HEK293T (cell line): ENCODE measurements at regions not wholly inside any gene's neighbourhood (a gene's known extent, or its start where the extent isn't known, plus 50 kb on each side); places are given as distances from the start of the nearest gene placed in this dataset.

Experiments used
- BHLHE40 ChIP-seq: fragments of 450-650 bp; IDR thresholded peaks from 2 replicates; pipeline ENCODE4 v1.6.1; 2016; ENCODE audit warnings: mild to moderate bottlenecking, moderate library complexity, borderline replicate concordance
- ELF4 ChIP-seq: fragments of 450-650 bp; IDR thresholded peaks from 2 replicates; pipeline ENCODE4 v1.6.1; 2017; ENCODE audit warnings: antibody characterized with exemption
- FOXA1 ChIP-seq: fragments of 450-650 bp; IDR thresholded peaks from 2 replicates; pipeline ENCODE4 v1.6.1; 2016; ENCODE audit warnings: mild to moderate bottlenecking
- FOXM1 ChIP-seq: fragments of 450-650 bp; IDR thresholded peaks from 2 replicates; pipeline ENCODE4 v1.6.1; 2017; ENCODE audit warnings: mild to moderate bottlenecking, borderline replicate concordance
- SP1 ChIP-seq: fragments of 450-650 bp; IDR thresholded peaks from 2 replicates; pipeline ENCODE4 v1.6.1; 2017
- TARDBP ChIP-seq: fragments of 450-650 bp; IDR thresholded peaks from 2 replicates; pipeline ENCODE4 v1.6.1; 2016
- ZNF384 ChIP-seq: fragments of 450-650 bp; IDR thresholded peaks from 2 replicates; pipeline ENCODE4 v1.6.1; 2016

- TF ChIP-seq FOXM1 (no peak), TARDBP (no peak), ZNF384 (no peak), BHLHE40 (no peak), ELF4 (no peak), FOXA1 (no peak), SP1 (no peak)
Measured at GRCh38 chr17:33697557-33697956, 404.5 kb upstream of the ASIC2 start.
